ENCODE measurements at regions not wholly inside any gene's neighbourhood (a gene's known extent, or its start where the extent isn't known, plus 50 kb on each side); places are given as distances from the start of the nearest gene placed in this dataset.

- no peak overlapping the region for H2BK5ac ChIP-seq (ENCODE audit: low read depth, low read length)
- H3K14ac ChIP-seq (ENCODE audit: insufficient read length), result no peak overlapping the region
- no peaks in the 10 kb centered on the region for H3K23me2 ChIP-seq (ENCODE audit: low read depth, low read length)
- POLR2A ChIA-PET (ENCODE audit: partially characterized antibody), result no interaction called here
- H3K36me3 ChIP-seq (ENCODE audit: control insufficient read depth in 2 of 4, insufficient read depth in 4 of 4, low read length in 3 of 4), result no peaks in the 10 kb centered on the region
- H4K5ac ChIP-seq (ENCODE audit: insufficient read length, low read depth, low read length), result no peak overlapping the region
- DNase-seq (ENCODE audit: low read depth in 1 of 2, low spot score in 2 of 2), result no peak
- H4K20me1 ChIP-seq (replicated peaks in 1 of 2; ENCODE audit: control insufficient read depth in 1 of 2, insufficient read depth in 2 of 2, low read length in 2 of 2), result no peaks in the 10 kb centered on the region
- no peaks in the 10 kb centered on the region for H3K79me1 ChIP-seq (ENCODE audit: low read depth, low read length)
- no peak overlapping the region for H3K9ac ChIP-seq (replicated peaks in 1 of 4; ENCODE audit: extremely low read depth in 1 of 4, low read depth in 3 of 4, low read length in 3 of 4)
- H2BK15ac ChIP-seq (ENCODE audit: low read length), result no peak overlapping the region
- TF ChIP-seq GTF2F1 (IDR thresholded peaks at IDR 0.05; ENCODE audit: borderline replicate concordance, low read depth, low read length) (no peak), HDAC6 (IDR thresholded peaks at IDR 0.05; ENCODE audit: low read depth, low read length) (no peak), CBX5 (IDR thresholded peaks at IDR 0.05; ENCODE audit: low read depth, low read length) (no peak), GABPA (IDR thresholded peaks at IDR 0.05; ENCODE audit: borderline replicate concordance, insufficient read depth, low read length) (no peak), JUND (IDR thresholded peaks at IDR 0.05; ENCODE audit: low read length) (no peak), NANOG (IDR thresholded peaks at IDR 0.05; ENCODE audit: insufficient read depth, low read depth, low read length, poor library complexity, severe bottlenecking) (no peak), CTBP2 (IDR thresholded peaks at IDR 0.05; ENCODE audit: borderline replicate concordance, insufficient read depth, insufficient read length, low read length) (no peak), CHD2 (IDR thresholded peaks at IDR 0.05; ENCODE audit: low read length) (no peak), CREB1 (IDR thresholded peaks at IDR 0.05) (no peak), KDM4A (IDR thresholded peaks at IDR 0.05; ENCODE audit: low read depth, low read length, severe bottlenecking) (no peak)
- no peak overlapping the region for H2BK120ac ChIP-seq (replicated peaks; ENCODE audit: low read depth, low read length)
- H3K27me3 ChIP-seq (replicated peaks in 1 of 4; ENCODE audit: control insufficient read depth in 3 of 4, extremely low read depth in 1 of 4, insufficient read depth in 3 of 4, low read length in 3 of 4), result no peaks in the 10 kb centered on the region
- H3K4me3 ChIP-seq (ENCODE audit: extremely low read depth in 1 of 4, insufficient read depth in 2 of 4, low read depth in 3 of 4, low read length in 4 of 4), result no peak overlapping the region
- CTCF ChIA-PET (ENCODE audit: partially characterized antibody), result no interaction called here
- no peak overlapping the region for H3K4me2 ChIP-seq (ENCODE audit: insufficient read depth in 1 of 2, low read depth in 2 of 2, low read length in 2 of 2)
- H2AK5ac ChIP-seq (ENCODE audit: low read depth, low read length), result no peak overlapping the region
- WGBS, 2 experiments (ENCODE audit: extremely low coverage in 1 of 2, insufficient coverage in 1 of 2, insufficient read length in 1 of 2, insufficient replicate concordance in 2 of 2, low coverage in 1 of 2, low lambda C conversion rate in 2 of 2, missing lambda C conversion rate in 1 of 2), result 74% methylated on average over 6 of the region's 6 CpGs; no CpG with 5 or more reads in 1 of the 2 experiments
- H2BK12ac ChIP-seq (ENCODE audit: low read depth, low read length), result no peak overlapping the region
- H3K4me1 ChIP-seq (replicated peaks in 1 of 4; ENCODE audit: control insufficient read depth in 3 of 4, insufficient read depth in 4 of 4, low read length in 3 of 4), result peaks cover 0 to 6% (median 1%) of the 10 kb centered on the region in 4 experiments; a peak in 1 of 7 replicates
- H3K79me2 ChIP-seq (ENCODE audit: control insufficient read depth in 1 of 2, insufficient read depth in 2 of 2, low read length in 2 of 2), result no peaks in the 10 kb centered on the region
- no peak overlapping the region for H3K4ac ChIP-seq (replicated peaks; ENCODE audit: insufficient read length, low read depth, low read length)
- no peak overlapping the region for H4K91ac ChIP-seq (replicated peaks; ENCODE audit: insufficient read length, low read length)
- no peak for FAIRE-seq
- H3K23ac ChIP-seq (ENCODE audit: insufficient read length), result no peak overlapping the region
- H3K18ac ChIP-seq (ENCODE audit: extremely low read depth, low read length), result no peak overlapping the region
- no peak overlapping the region for H2BK20ac ChIP-seq (ENCODE audit: low read length)
- H2AFZ ChIP-seq (ENCODE audit: low read length), result no peak overlapping the region
- H3K9me3 ChIP-seq (ENCODE audit: insufficient read depth in 2 of 2, low read depth in 1 of 2, low read length in 1 of 2), result no peaks in the 10 kb centered on the region; a peak in 1 of 4 replicates
- H3K27ac ChIP-seq (ENCODE audit: low read depth, low read length), result no peak overlapping the region
- H3K56ac ChIP-seq (replicated peaks; ENCODE audit: insufficient read length, low read depth, low read length), result no peak overlapping the region
- H4K8ac ChIP-seq (ENCODE audit: extremely low read depth, insufficient read depth, low read length), result no peak overlapping the region
These were observed 158.0 kb upstream of the MED14 start for GRCh38 chrX:40893251-40893910.

Data from H1 (cell line).